Smooth muscle cell (in vitro differentiated cells): ENCODE measurements at regions not wholly inside any gene's neighbourhood (a gene's known extent, or its start where the extent isn't known, plus 50 kb on each side); places are given as distances from the start of the nearest gene placed in this dataset.

Experiments used
- DNase-seq: peaks from one replicate; lab custom pipeline; 2025; ENCODE audit not compliant: unreplicated experiment; lab: John Stamatoyannopoulos, UW
- H2AFZ ChIP-seq: fragments of 200-600 bp; sonication (generic); 2 replicates; pipeline ENCODE4 v1.6.0; 2016; ENCODE audit warnings: antibody characterized with exemption, low read depth, mild to moderate bottlenecking
- H3F3A ChIP-seq: fragments of 200-600 bp; sonication (generic); 2 replicates; pipeline ENCODE4 v1.6.0; 2017; ENCODE audit warnings: antibody characterized with exemption, low read depth
- H3K27ac ChIP-seq: fragments of 200-600 bp; sonication (generic); 2 replicates; pipeline ENCODE4 v1.5.1; 2016; ENCODE audit warnings: low read depth, mild to moderate bottlenecking
- H3K27me3 ChIP-seq: fragments of 200-600 bp; sonication (generic); 2 replicates; pipeline ENCODE4 v1.6.1; 2016; ENCODE audit warnings: low read depth, mild to moderate bottlenecking
- H3K36me3 ChIP-seq: fragments of 200-600 bp; sonication (generic); 2 replicates; pipeline ENCODE4 v1.5.1; 2016; ENCODE audit warnings: low read depth
- H3K4me1 ChIP-seq: fragments of 200-600 bp; sonication (generic); 2 replicates; pipeline ENCODE4 v1.5.1; 2016; ENCODE audit warnings: low read depth
- H3K4me2 ChIP-seq: fragments of 200-600 bp; sonication (generic); 2 replicates; pipeline ENCODE4 v1.6.0; 2016; ENCODE audit warnings: mild to moderate bottlenecking
- H3K4me3 ChIP-seq: fragments of 200-600 bp; sonication (generic); 2 replicates; pipeline ENCODE4 v1.5.1; 2016; ENCODE audit warnings: mild to moderate bottlenecking
- H3K79me2 ChIP-seq: fragments of 200-600 bp; sonication (generic); 2 replicates; pipeline ENCODE4 v1.6.0; 2016; ENCODE audit warnings: low read depth, mild to moderate bottlenecking
- H3K9ac ChIP-seq: fragments of 200-600 bp; sonication (generic); 2 replicates; pipeline ENCODE4 v1.6.0; 2016; ENCODE audit warnings: low read depth
- H3K9me3 ChIP-seq: fragments of 200-600 bp; sonication (generic); replicated peaks from 2 replicates; pipeline ENCODE4 v1.5.1; 2016; ENCODE audit warnings: low read depth
- H4K20me1 ChIP-seq: fragments of 200-600 bp; sonication (generic); 2 replicates; pipeline ENCODE4 v1.6.0; 2016; ENCODE audit warnings: low read depth
- WGBS: methylation state at CpG from one replicate; pipeline ENCODE4 v1.1.7; 2016; ENCODE audit warnings: low lambda C conversion rate; 5-methylcytosine and 5-hydroxymethylcytosine counted together
- TF ChIP-seq, protein P1 (sequence below): fragments of 200-600 bp; sonication (generic); IDR thresholded peaks from 2 replicates; pipeline ENCODE4 v1.5.1; 2017; ENCODE audit warnings: borderline replicate concordance, mild to moderate bottlenecking, antibody characterized with exemption; ENCODE audit not compliant: insufficient read depth, poor library complexity, severe bottlenecking

GRCh38 chr4:171203425-171203824 lies 609.8 kb upstream of the GALNTL6 start:
- H3K4me2 ChIP-seq = peak overlapping the region; percentile 8
- no peaks in the 10 kb centered on the region for H3K4me1 ChIP-seq
- H3K79me2 ChIP-seq = no peaks in the 10 kb centered on the region
- no peaks in the 10 kb centered on the region for H4K20me1 ChIP-seq
- no peaks in the 10 kb centered on the region for H3K36me3 ChIP-seq
- no peaks in the 10 kb centered on the region for H3K9me3 ChIP-seq
- DNase-seq = no peak
- TF ChIP-seq, protein P1, sequence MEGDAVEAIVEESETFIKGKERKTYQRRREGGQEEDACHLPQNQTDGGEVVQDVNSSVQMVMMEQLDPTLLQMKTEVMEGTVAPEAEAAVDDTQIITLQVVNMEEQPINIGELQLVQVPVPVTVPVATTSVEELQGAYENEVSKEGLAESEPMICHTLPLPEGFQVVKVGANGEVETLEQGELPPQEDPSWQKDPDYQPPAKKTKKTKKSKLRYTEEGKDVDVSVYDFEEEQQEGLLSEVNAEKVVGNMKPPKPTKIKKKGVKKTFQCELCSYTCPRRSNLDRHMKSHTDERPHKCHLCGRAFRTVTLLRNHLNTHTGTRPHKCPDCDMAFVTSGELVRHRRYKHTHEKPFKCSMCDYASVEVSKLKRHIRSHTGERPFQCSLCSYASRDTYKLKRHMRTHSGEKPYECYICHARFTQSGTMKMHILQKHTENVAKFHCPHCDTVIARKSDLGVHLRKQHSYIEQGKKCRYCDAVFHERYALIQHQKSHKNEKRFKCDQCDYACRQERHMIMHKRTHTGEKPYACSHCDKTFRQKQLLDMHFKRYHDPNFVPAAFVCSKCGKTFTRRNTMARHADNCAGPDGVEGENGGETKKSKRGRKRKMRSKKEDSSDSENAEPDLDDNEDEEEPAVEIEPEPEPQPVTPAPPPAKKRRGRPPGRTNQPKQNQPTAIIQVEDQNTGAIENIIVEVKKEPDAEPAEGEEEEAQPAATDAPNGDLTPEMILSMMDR = no peak
- H3F3A ChIP-seq = no peaks in the 10 kb centered on the region
- no peak overlapping the region for H3K4me3 ChIP-seq
- 59% methylated on average over 2 of the region's 2 CpGs for whole genome bisulfite sequencing
- H3K27me3 ChIP-seq = no peaks in the 10 kb centered on the region
- no peak overlapping the region for H2AFZ ChIP-seq
- H3K9ac ChIP-seq = no peak overlapping the region
- H3K27ac ChIP-seq = peak overlapping the region; percentile 3

- H3K27ac ChIP-seq = no peak overlapping the region
- H3K9me3 ChIP-seq = no peaks in the 10 kb centered on the region
- no peak overlapping the region for H3K4me2 ChIP-seq
- H3K27me3 ChIP-seq = no peaks in the 10 kb centered on the region
- no peaks in the 10 kb centered on the region for H3K4me1 ChIP-seq
- H2AFZ ChIP-seq = no peak overlapping the region
- DNase-seq = no peak
- TF ChIP-seq, protein P1 = no peak
- 93% methylated on average over 4 of the region's 4 CpGs for WGBS
- no peaks in the 10 kb centered on the region for H3K36me3 ChIP-seq
- no peaks in the 10 kb centered on the region for H4K20me1 ChIP-seq
- H3K79me2 ChIP-seq = no peaks in the 10 kb centered on the region
- H3K4me3 ChIP-seq = no peak overlapping the region
- no peak overlapping the region for H3K9ac ChIP-seq
- H3F3A ChIP-seq = no peaks in the 10 kb centered on the region
Measured at GRCh38 chr4:171202908-171203307, 610.3 kb upstream of the GALNTL6 start.

- Histone ChIP-seq H3K9me3 (no peaks in the 10 kb centered on the region), H3K27me3 (no peaks in the 10 kb centered on the region), H3F3A (no peaks in the 10 kb centered on the region), H3K79me2 (no peaks in the 10 kb centered on the region), H2AFZ (no peak overlapping the region), H3K4me2 (no peak overlapping the region), H4K20me1 (no peaks in the 10 kb centered on the region), H3K36me3 (no peaks in the 10 kb centered on the region), H3K4me1 (no peaks in the 10 kb centered on the region), H3K4me3 (no peak overlapping the region), H3K9ac (no peak overlapping the region), H3K27ac (no peak overlapping the region)
- no peak for DNase-seq
- WGBS = 59% methylated on average over 2 of the region's 2 CpGs
- TF ChIP-seq, protein P1 = no peak
Measured at GRCh38 chr4:171186700-171187099, 626.5 kb upstream of the GALNTL6 start.

DNA sequence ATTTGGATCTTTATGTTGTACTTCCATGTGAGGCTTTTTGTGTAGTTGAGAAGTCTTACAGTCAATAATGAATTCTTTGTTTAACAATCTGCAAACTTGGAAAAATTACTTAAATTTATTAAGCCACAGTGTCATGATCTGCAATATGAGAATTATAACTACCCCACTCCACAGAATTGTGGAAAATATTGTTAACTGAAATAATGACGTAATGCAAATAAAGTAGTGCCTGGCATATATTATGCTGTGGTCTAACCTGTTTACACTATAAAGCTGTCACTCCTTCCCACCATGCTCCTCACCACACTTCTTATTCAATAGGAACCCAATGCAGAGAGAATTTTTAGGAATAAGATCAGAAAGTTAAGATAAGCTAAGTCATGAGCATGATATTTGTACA lies 632.1 kb upstream of the GALNTL6 start:
- Histone ChIP-seq H2AFZ (no peak overlapping the region), H3K27me3 (no peaks in the 10 kb centered on the region), H3K9ac (no peak overlapping the region), H3K36me3 (no peaks in the 10 kb centered on the region), H4K20me1 (no peaks in the 10 kb centered on the region), H3K9me3 (no peaks in the 10 kb centered on the region), H3K79me2 (no peaks in the 10 kb centered on the region), H3F3A (no peaks in the 10 kb centered on the region), H3K4me3 (no peak overlapping the region), H3K27ac (no peak overlapping the region), H3K4me1 (no peaks in the 10 kb centered on the region), H3K4me2 (no peak overlapping the region)
- WGBS = 90% methylated on average over 1 of the region's 1 CpG
- TF ChIP-seq, protein P1 = no peak
- DNase-seq = no peak
